Ovary (tissue), 7 donors: ENCODE measurements at regions not wholly inside any gene's neighbourhood (a gene's known extent, or its start where the extent isn't known, plus 50 kb on each side); places are given as distances from the start of the nearest gene placed in this dataset.

Experiments
- DNase-seq, 5 donors: peaks; one replicate each; pipeline ENCODE4 v3.0.0-alpha.2; 2019 to 2020
- H3K27ac ChIP-seq, 2 donors: fragments of 200-600 bp; one replicate each; pipeline versions ENCODE4 v1.5.1 to v1.8.0; 2019 to 2022
- H3K27me3 ChIP-seq: fragments of 200-600 bp; one replicate; pipeline ENCODE4 v1.8.0; 2022
- H3K36me3 ChIP-seq: fragments of 200-600 bp; sonication (generic); one replicate; pipeline ENCODE4 v1.5.1; 2019
- H3K4me1 ChIP-seq: one replicate; pipeline ENCODE4 v1.8.1; 2013; ENCODE audit warnings: mild to moderate bottlenecking, moderate library complexity; ENCODE audit not compliant: insufficient read depth
- H3K4me3 ChIP-seq: fragments of 200-600 bp; sonication (generic); one replicate; pipeline ENCODE4 v1.5.1; 2017
- H3K9me3 ChIP-seq, 2 donors: fragments of 200-600 bp in 1 of 2; sonication (generic) in 1 of 2; one replicate each; pipeline versions ENCODE4 v1.5.1 to v1.8.1; 2013 to 2019; ENCODE audit warnings: mild to moderate bottlenecking in 1 of 2, moderate library complexity in 1 of 2
- CTCF ChIP-seq, 3 donors: fragments of 450-650 bp in 2 of 3; fragments of 200-600 bp in 1 of 3; IDR thresholded peaks; one replicate each; pipeline versions ENCODE4 v1.5.1 to v1.8.0; 2016 to 2022; ENCODE audit warnings: antibody characterized with exemption in 3 of 3, mild to moderate bottlenecking in 1 of 3
- EP300 ChIP-seq: sonication (generic); formaldehyde crosslinking; IDR thresholded peaks from one replicate; pipeline ENCODE4 v1.6.1; 2017; ENCODE audit warnings: antibody characterized with exemption
- POLR2A ChIP-seq: fragments of 450-650 bp; IDR thresholded peaks from one replicate; pipeline ENCODE4 v1.6.1; 2017; ENCODE audit warnings: antibody characterized with exemption, mild to moderate bottlenecking, moderate library complexity
- WGBS, 3 donors: extraction: QIAGEN DNeasy Blood & Tissue Kit in 1 of 3; methylation state at CpG; one replicate each; pipeline versions ENCODE4 v1.1.5 to v1.1.7; 2013 to 2017; 5-methylcytosine and 5-hydroxymethylcytosine counted together
- intact Hi-C, 4 donors: fragments of 100-400 bp; cut with DNase I; formaldehyde crosslinking; loops; one replicate each; pipeline versions ENCODE4 v1.11.0 to v1.15.1; 2022 to 2023
- donor health status: DM: no; HTN: no; CAD: no; lungs with moderate emphysema.
- donor health status: DM: no; HTN: no; CAD: no.
- donor health status: Bipolar disorder and iron deficiency.
- donor health status: DM: no; HTN: no; CAD: no.
- donor health status: DM: yes; HTN: yes; CAD: no.

GRCh38 chr15:94621736-94622135, 390.4 kb downstream of the MCTP2 start:
- no peaks in the 10 kb centered on the region for H3K27me3 ChIP-seq
- no peak for DNase-seq
- no peaks in the 10 kb centered on the region for H3K9me3 ChIP-seq
- TF ChIP-seq POLR2A (no peak), EP300 (no peak), CTCF (IDR thresholded peaks at IDR 0.05) (no peak)
- no peak overlapping the region for H3K27ac ChIP-seq
- H3K36me3 ChIP-seq: no peaks in the 10 kb centered on the region
- no peaks in the 10 kb centered on the region for H3K4me1 ChIP-seq
- intact Hi-C loops: no loop called here
- no peak overlapping the region for H3K4me3 ChIP-seq

- WGBS, 3 donors: 88 to 93% (median 92%) methylated on average over 3 of the region's 3 CpGs
These were observed 395.6 kb downstream of the MCTP2 start for GRCh38 chr15:94626949-94627348.

GRCh38 chr15:94631608-94632007, 400.2 kb downstream of the MCTP2 start:
- intact Hi-C loops: loop anchor here in 1 of 4 donors (10.0 kb wide), 1 partner anchor 63 kb away; no protein-coding TSS in a partner anchor
- TF ChIP-seq POLR2A (no peak), CTCF (IDR thresholded peaks at IDR 0.05) (no peak), EP300 (no peak)

More at GRCh38 chr15:94626949-94627348, 395.6 kb downstream of the MCTP2 start:
- intact Hi-C loops: no loop called here
- no peaks in the 10 kb centered on the region for H3K9me3 ChIP-seq
- no peak overlapping the region for H3K27ac ChIP-seq
- H3K4me3 ChIP-seq: no peak overlapping the region
- no peak for DNase-seq
- no peak for TF ChIP-seq CTCF (IDR thresholded peaks at IDR 0.05)
- no peak for TF ChIP-seq POLR2A
- no peak for TF ChIP-seq EP300
- no peaks in the 10 kb centered on the region for H3K4me1 ChIP-seq
- no peaks in the 10 kb centered on the region for H3K27me3 ChIP-seq
- H3K36me3 ChIP-seq: no peaks in the 10 kb centered on the region

GRCh38 chr15:94638183-94638582, 406.8 kb downstream of the MCTP2 start:
- WGBS, 3 donors: 83 to 91% (median 86%) methylated on average over 6 of the region's 6 CpGs
- Histone ChIP-seq H3K4me1 (no peaks in the 10 kb centered on the region), H3K27ac (no peak overlapping the region), H3K36me3 (no peaks in the 10 kb centered on the region), H3K27me3 (no peaks in the 10 kb centered on the region), H3K9me3 (no peaks in the 10 kb centered on the region), H3K4me3 (no peak overlapping the region)
- TF ChIP-seq POLR2A: no peak
- TF ChIP-seq CTCF (IDR thresholded peaks at IDR 0.05): no peak
- intact Hi-C loops: loop anchor here in 1 of 4 donors (10.0 kb wide), 1 partner anchor 57 kb away; no protein-coding TSS in a partner anchor
- no peak for DNase-seq

More at GRCh38 chr15:94631608-94632007, 400.2 kb downstream of the MCTP2 start:
- Histone ChIP-seq H3K27ac (no peak overlapping the region), H3K4me3 (no peak overlapping the region), H3K4me1 (no peaks in the 10 kb centered on the region), H3K36me3 (no peaks in the 10 kb centered on the region), H3K27me3 (no peaks in the 10 kb centered on the region), H3K9me3 (no peaks in the 10 kb centered on the region)
- DNase-seq: no peak
- 86 to 90% (median 89%) methylated on average over 6 of the region's 6 CpGs for WGBS, 3 donors
